ENCODE measurements at regions not wholly inside any gene's neighbourhood (a gene's known extent, or its start where the extent isn't known, plus 50 kb on each side); places are given as distances from the start of the nearest gene placed in this dataset.

- H3K36me3 ChIP-seq (ENCODE audit: control insufficient read depth, insufficient read depth, low read length) = no peaks in the 10 kb centered on the region
- DNase-seq (ENCODE audit: low read depth) = no peak
- H3K27me3 ChIP-seq (ENCODE audit: control insufficient read depth, insufficient read depth, low read length) = no peaks in the 10 kb centered on the region
- no peak for TF ChIP-seq CTCF (IDR thresholded peaks at IDR 0.05; ENCODE audit: insufficient read depth, low read length, poor library complexity, severe bottlenecking)
- no peak overlapping the region for H3K4me3 ChIP-seq (ENCODE audit: low read depth, low read length)
Observed at GRCh38 chr7:20509892-20510572, 105.4 kb upstream of the ABCB5 start.

DNA sequence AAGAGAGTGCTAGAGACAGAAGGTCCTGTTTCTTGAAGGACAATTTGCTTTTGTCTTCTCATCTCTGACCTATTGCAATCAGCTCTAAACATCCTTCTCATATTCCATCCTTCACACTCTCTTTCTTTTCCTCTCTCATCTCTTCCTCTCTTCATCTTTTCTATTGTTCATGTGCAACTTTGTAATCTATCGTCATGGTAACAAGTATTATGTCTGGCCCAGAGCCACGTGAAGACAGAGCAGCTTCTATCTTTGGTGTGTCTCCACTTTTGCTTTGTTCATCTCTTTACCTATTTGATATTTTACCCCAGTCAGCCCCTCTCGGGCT lies 104.9 kb upstream of the ABCB5 start:
- H3K27me3 ChIP-seq (ENCODE audit: control insufficient read depth, insufficient read depth, low read length) = no peaks in the 10 kb centered on the region
- no peak for DNase-seq (ENCODE audit: low read depth)
- no peak for TF ChIP-seq CTCF (IDR thresholded peaks at IDR 0.05; ENCODE audit: insufficient read depth, low read length, poor library complexity, severe bottlenecking)
- no peaks in the 10 kb centered on the region for H3K36me3 ChIP-seq (ENCODE audit: control insufficient read depth, insufficient read depth, low read length)
- no peak overlapping the region for H3K4me3 ChIP-seq (ENCODE audit: low read depth, low read length)

DNA sequence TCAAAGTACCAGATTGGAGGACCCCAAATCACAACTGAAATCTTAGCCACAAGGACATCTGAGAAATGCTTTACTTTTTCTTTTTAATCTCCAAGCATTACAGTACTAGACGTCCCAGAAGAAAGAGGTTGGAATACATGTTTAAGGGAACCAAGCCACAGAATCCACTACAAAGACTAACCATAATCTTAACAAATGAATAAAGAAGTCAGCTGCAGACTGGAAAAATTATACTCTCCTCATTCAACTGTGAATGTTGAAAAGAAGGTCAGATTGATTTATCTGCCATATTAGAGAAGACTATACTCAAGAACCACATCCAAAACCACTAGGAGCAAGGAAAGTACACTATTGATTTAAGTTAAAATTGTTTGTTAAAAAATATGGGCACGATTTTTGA lies 102.1 kb upstream of the ABCB5 start:
- Histone ChIP-seq H3K4me3 (ENCODE audit: low read depth, low read length) (no peak overlapping the region), H3K36me3 (ENCODE audit: control insufficient read depth, insufficient read depth, low read length) (no peaks in the 10 kb centered on the region), H3K27me3 (ENCODE audit: control insufficient read depth, insufficient read depth, low read length) (no peaks in the 10 kb centered on the region)
- DNase-seq (ENCODE audit: low read depth) = no peak
- TF ChIP-seq CTCF (IDR thresholded peaks at IDR 0.05; ENCODE audit: insufficient read depth, low read length, poor library complexity, severe bottlenecking) = no peak

GRCh38 chr7:20513897-20514296 lies 101.6 kb upstream of the ABCB5 start:
- Histone ChIP-seq H3K27me3 (ENCODE audit: control insufficient read depth, insufficient read depth, low read length) (no peaks in the 10 kb centered on the region), H3K36me3 (ENCODE audit: control insufficient read depth, insufficient read depth, low read length) (no peaks in the 10 kb centered on the region), H3K4me3 (ENCODE audit: low read depth, low read length) (no peak overlapping the region)
- no peak for TF ChIP-seq CTCF (IDR thresholded peaks at IDR 0.05; ENCODE audit: insufficient read depth, low read length, poor library complexity, severe bottlenecking)
- no peak for DNase-seq (ENCODE audit: low read depth)

DNA sequence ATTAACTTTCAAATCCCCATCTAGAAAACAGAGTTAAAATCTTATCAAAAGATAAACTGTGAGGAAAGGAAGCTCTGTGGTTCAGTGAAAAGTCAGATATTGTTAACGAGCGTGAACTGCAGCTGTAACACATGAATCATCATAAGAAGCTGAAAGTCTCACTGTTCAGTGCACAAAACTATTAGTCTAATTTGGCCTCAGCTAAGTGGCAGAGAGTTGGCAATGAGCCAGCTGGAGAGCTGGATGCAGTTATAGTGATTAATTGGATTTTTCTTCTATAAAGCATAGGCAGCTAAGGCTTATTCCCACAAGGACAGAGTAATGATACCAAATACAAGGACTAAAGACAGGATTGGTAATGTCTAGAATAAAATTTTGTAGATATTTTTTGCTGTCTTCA lies 101.1 kb upstream of the ABCB5 start:
- Histone ChIP-seq H3K36me3 (ENCODE audit: control insufficient read depth, insufficient read depth, low read length) (no peaks in the 10 kb centered on the region), H3K27me3 (ENCODE audit: control insufficient read depth, insufficient read depth, low read length) (no peaks in the 10 kb centered on the region), H3K4me3 (ENCODE audit: low read depth, low read length) (no peak overlapping the region)
- no peak for TF ChIP-seq CTCF (IDR thresholded peaks at IDR 0.05; ENCODE audit: insufficient read depth, low read length, poor library complexity, severe bottlenecking)
- peak; percentile 67 for DNase-seq (ENCODE audit: low read depth)

DNA sequence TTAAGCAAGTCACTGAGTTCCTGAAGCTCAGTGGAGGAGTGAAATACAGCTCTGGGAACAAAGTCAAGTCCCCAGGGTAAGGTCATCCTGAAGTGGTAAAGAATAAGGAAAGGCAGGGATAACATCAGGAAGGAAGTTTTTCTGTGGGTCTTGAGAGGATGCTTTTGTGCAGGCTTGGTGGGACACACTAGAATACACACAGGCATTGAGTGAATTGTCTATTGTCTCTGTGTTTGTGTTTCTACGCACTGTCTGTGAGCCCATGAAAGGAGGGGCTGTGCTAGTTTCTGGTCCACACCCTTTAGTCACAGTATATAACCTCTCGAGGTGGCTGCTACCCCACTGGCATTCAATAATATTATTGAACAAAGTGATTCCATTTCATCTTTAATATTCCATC lies 95.8 kb upstream of the ABCB5 start:
- no peak for TF ChIP-seq CTCF (IDR thresholded peaks at IDR 0.05; ENCODE audit: insufficient read depth, low read length, poor library complexity, severe bottlenecking)
- Histone ChIP-seq H3K27me3 (ENCODE audit: control insufficient read depth, insufficient read depth, low read length) (no peaks in the 10 kb centered on the region), H3K4me3 (ENCODE audit: low read depth, low read length) (no peak overlapping the region), H3K36me3 (ENCODE audit: control insufficient read depth, insufficient read depth, low read length) (no peaks in the 10 kb centered on the region)
- no peak for DNase-seq (ENCODE audit: low read depth)
